ENCODE measurements at regions not wholly inside any gene's neighbourhood (a gene's known extent, or its start where the extent isn't known, plus 50 kb on each side); places are given as distances from the start of the nearest gene placed in this dataset.

DNA sequence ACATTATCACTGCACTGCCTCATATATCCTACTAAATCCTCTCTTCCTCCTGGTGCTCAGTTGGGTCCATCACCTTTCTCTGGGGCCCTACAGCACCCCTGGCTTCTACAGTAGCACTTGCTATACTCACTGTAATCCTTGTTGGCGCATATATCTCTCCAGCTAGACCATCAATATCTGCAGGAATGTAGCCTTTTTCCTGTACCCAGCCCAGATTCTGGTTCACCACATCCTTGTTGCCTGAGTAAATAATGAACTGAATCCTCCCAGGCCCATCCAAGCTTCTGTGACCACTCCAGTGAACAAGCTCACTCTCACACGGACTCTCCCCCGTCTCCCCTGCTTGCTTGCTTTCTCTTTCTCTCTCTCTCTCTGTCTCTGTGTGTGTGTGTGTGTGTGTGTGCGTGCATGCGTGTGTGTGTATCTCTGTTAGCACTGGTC is 62.5 kb upstream of the LIPC start:
- H3K36me3 ChIP-seq (ENCODE audit: insufficient read depth in 1 of 2, low read depth in 1 of 2) = no peaks in the 10 kb centered on the region
- H3K27ac ChIP-seq = no peak overlapping the region
- H3K4me3 ChIP-seq = no peak overlapping the region
- intact Hi-C loops (cut with DNase I) = no loop called here
- 65 to 67% (median 65%) methylated on average over 5 of the region's 5 CpGs for WGBS, 3 donors
- H3K9me3 ChIP-seq = no peaks in the 10 kb centered on the region
- no peaks in the 10 kb centered on the region for H3K4me1 ChIP-seq
- H3K27me3 ChIP-seq (ENCODE audit: insufficient read depth in 3 of 3, low read length in 2 of 3) = no peaks in the 10 kb centered on the region
- TF ChIP-seq, protein P1, sequence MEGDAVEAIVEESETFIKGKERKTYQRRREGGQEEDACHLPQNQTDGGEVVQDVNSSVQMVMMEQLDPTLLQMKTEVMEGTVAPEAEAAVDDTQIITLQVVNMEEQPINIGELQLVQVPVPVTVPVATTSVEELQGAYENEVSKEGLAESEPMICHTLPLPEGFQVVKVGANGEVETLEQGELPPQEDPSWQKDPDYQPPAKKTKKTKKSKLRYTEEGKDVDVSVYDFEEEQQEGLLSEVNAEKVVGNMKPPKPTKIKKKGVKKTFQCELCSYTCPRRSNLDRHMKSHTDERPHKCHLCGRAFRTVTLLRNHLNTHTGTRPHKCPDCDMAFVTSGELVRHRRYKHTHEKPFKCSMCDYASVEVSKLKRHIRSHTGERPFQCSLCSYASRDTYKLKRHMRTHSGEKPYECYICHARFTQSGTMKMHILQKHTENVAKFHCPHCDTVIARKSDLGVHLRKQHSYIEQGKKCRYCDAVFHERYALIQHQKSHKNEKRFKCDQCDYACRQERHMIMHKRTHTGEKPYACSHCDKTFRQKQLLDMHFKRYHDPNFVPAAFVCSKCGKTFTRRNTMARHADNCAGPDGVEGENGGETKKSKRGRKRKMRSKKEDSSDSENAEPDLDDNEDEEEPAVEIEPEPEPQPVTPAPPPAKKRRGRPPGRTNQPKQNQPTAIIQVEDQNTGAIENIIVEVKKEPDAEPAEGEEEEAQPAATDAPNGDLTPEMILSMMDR (IDR thresholded peaks at IDR 0.05) = no peak
- DNase-seq (no peak), ATAC-seq (no peak)

DNA sequence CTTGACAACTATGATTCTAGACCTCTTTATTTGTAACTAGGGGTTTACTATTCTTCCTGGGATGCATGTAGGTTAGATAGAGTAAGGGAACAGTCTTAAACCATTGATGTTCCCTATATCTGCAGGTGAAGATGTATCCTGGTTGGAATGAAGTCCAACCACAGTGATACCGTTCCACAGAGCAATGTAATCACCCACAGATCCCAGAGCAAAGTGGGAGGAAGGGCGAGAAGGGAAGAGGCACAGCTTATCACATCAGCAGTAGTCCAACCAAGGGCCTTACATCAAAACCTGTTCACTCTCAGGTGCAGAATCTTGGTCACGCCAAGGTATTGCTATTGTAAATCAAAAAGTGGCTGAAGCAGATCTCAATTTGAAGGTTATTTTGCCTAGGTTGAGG is 61.8 kb upstream of the LIPC start:
- H3K27ac ChIP-seq = no peak overlapping the region
- TF ChIP-seq, protein P1 (IDR thresholded peaks at IDR 0.05) = no peak
- no peaks in the 10 kb centered on the region for H3K4me1 ChIP-seq
- H3K9me3 ChIP-seq = no peaks in the 10 kb centered on the region
- DNase-seq (no peak), ATAC-seq (no peak)
- H3K36me3 ChIP-seq (ENCODE audit: insufficient read depth in 1 of 2, low read depth in 1 of 2) = no peaks in the 10 kb centered on the region
- intact Hi-C loops (cut with DNase I) = no loop called here
- no peak overlapping the region for H3K4me3 ChIP-seq
- 89 to 95% (median 91%) methylated on average over 3 of the region's 3 CpGs for WGBS, 3 donors
- no peaks in the 10 kb centered on the region for H3K27me3 ChIP-seq (ENCODE audit: insufficient read depth in 3 of 3, low read length in 2 of 3)

DNA sequence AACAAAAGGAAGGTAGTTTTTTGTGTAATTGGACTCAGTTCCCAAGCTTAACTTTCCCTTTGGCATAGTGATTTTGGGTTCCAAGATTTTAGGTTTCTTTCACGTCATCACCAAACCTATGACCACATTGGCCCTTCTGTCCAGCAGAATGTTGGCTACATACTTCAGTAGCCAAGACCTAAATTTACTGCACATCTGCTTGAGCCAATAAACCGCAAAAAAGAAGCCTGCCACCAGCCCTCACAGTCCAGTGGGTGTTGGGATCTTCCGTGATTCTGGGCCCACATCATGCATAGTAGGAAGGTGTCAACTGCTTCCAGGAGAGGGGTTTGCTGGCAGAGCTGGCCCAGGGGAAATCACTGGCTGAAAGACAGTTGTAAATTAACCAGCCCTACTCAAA is 57.6 kb upstream of the LIPC start:
- no peak for DNase-seq
- Histone ChIP-seq H3K4me3 (no peak overlapping the region), H3K4me1 (no peaks in the 10 kb centered on the region), H3K27me3 (ENCODE audit: insufficient read depth in 3 of 3, low read length in 2 of 3) (no peaks in the 10 kb centered on the region), H3K36me3 (ENCODE audit: insufficient read depth in 1 of 2, low read depth in 1 of 2) (no peaks in the 10 kb centered on the region), H3K9me3 (peaks cover 6% of the 10 kb centered on the region), H3K27ac (no peak overlapping the region)
- intact Hi-C loops (cut with DNase I) = no loop called here
- TF ChIP-seq, protein P1 (IDR thresholded peaks at IDR 0.05) = no peak
- WGBS, 3 donors = 21 to 35% (median 32%) methylated on average over 3 of the region's 3 CpGs
- no peak for ATAC-seq

DNA sequence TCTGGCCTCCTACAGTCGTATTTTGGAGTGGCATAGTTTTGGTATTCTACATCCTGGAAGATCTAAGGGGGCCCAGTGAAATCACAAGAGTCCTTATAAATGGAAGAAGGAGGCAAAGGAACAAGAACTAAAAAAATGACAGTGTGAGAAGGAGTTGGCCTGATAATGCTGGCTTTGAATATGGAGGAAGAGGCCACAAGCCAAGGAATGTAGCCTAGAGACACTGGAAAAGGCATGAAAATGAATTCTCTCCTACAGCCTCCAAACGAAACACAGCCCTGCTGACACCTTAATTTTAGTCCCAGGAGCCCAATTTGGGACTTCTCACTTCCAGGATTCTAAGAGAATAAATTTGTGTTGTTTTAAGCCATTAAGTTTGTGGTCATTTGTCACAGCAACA is 54.6 kb upstream of the LIPC start:
- TF ChIP-seq, protein P1 (IDR thresholded peaks at IDR 0.05) = no peak
- 82 to 96% (median 87%) methylated on average over 2 of the region's 2 CpGs for WGBS, 3 donors
- Histone ChIP-seq H3K27ac (no peak overlapping the region), H3K4me3 (no peak overlapping the region), H3K27me3 (ENCODE audit: insufficient read depth in 3 of 3, low read length in 2 of 3) (no peaks in the 10 kb centered on the region), H3K4me1 (no peaks in the 10 kb centered on the region), H3K36me3 (ENCODE audit: insufficient read depth in 1 of 2, low read depth in 1 of 2) (no peaks in the 10 kb centered on the region), H3K9me3 (peaks cover 6% of the 10 kb centered on the region)
- intact Hi-C loops (cut with DNase I) = no loop called here
- DNase-seq (no peak), ATAC-seq (no peak)

Measured in psoas muscle (tissue), 7 donors.